GM13976 (cell line): ENCODE measurements at regions not wholly inside any gene's neighbourhood (a gene's known extent, or its start where the extent isn't known, plus 50 kb on each side); places are given as distances from the start of the nearest gene placed in this dataset.

Experiments
- DNase-seq: peaks from one replicate; pipeline ENCODE4 v3.0.0; 2012; ENCODE audit warnings: low spot score
- CTCF ChIP-seq: IDR thresholded peaks from 2 replicates; pipeline ENCODE4 v1.5.1; 2012; ENCODE audit warnings: borderline replicate concordance, mild to moderate bottlenecking; ENCODE audit not compliant: insufficient read depth; ENCODE audit errors: extremely low read depth, missing control alignments, control extremely low read depth
- in situ Hi-C: fragments of 300-500 bp; cut with MboI; formaldehyde crosslinking; loops from one replicate; pipeline ENCODE4 v1.12.0; 2022; ENCODE audit warnings: low sequenced_read_pairs, mixed read lengths, inconsistent platforms; ENCODE audit not compliant: unreplicated experiment

- in situ Hi-C loops: no loop called here
- no peak for TF ChIP-seq CTCF
These were observed 116.8 kb upstream of the COL8A1 start for GRCh38 chr3:99521551-99521950.

GRCh38 chr3:99520513-99520912 lies 117.9 kb upstream of the COL8A1 start:
- no peak for TF ChIP-seq CTCF
- no peak for DNase-seq
- in situ Hi-C loops: no loop called here

More at GRCh38 chr3:99521551-99521950, 116.8 kb upstream of the COL8A1 start:
- no peak for DNase-seq

GRCh38 chr3:99516936-99517335 lies 121.5 kb upstream of the COL8A1 start:
- TF ChIP-seq CTCF: no peak
- in situ Hi-C loops: no loop called here

GRCh38 chr3:99515891-99516290 lies 122.5 kb upstream of the COL8A1 start:
- DNase-seq: no peak
- TF ChIP-seq CTCF: no peak
- in situ Hi-C loops: no loop called here

More at GRCh38 chr3:99516936-99517335, 121.5 kb upstream of the COL8A1 start:
- DNase-seq: no peak

GRCh38 chr3:99509224-99509623 lies 129.2 kb upstream of the COL8A1 start:
- DNase-seq: no peak
- TF ChIP-seq CTCF: no peak
- in situ Hi-C loops: loop anchor here (10.0 kb wide), 1 partner anchor 94 kb away; no protein-coding TSS in a partner anchor

- in situ Hi-C loops: loop anchor here (10.0 kb wide), 1 partner anchor 93 kb away; no protein-coding TSS in a partner anchor
- DNase-seq: no peak
- no peak for TF ChIP-seq CTCF
These were observed 130.2 kb upstream of the COL8A1 start for GRCh38 chr3:99508191-99508590.
